ENCODE measurements at regions not wholly inside any gene's neighbourhood (a gene's known extent, or its start where the extent isn't known, plus 50 kb on each side); places are given as distances from the start of the nearest gene placed in this dataset.
A peak's percentile ranks its signal among the peaks of the same experiment; 100 is the strongest.
"Not testable (repeated sequence)": the region's sequence is repeated elsewhere in the genome, so short reads cannot be mapped to it uniquely, and the experiment has no call there.

DNA sequence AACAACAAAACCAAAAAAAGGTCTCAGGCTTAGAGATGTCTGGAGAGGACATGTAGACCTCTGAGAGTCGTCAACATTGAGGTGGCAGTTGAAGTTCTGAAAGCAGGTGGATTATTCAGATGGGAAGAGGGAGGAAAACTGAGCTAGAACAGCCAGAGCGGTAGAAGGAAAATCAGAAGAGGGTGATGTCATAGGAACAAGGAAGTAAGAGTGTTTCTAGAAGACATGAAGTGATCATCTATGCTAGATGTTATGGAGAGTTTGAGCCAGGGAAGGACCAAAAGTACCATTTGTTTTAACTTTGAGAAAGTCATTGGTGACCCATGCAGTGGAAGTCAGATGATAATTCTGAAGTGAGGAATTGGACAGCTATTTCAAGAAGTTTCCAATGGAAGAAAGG is 316.2 kb upstream of the RGS6 start:
- DNase-seq = no peak

DNA sequence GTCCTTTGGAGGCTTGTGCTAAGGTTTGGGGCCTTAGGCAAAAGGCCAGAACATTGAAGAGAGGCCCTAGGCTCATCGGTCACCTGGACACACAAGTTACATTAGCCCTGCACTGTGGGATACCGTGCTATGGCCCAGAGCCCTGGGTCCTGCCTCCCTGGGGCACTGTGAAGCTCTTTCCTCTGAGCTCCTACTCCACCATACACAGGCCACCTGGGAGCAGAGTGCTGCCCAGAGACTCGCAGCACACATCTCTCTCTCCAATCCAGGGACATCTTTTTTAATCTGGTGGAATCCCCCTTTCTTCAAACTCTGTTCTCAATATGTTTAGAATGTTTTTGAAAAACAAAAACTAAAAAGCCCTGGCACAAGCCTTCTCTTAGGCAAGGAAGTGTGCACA is 314.2 kb upstream of the RGS6 start:
- DNase-seq = no peak

DNA sequence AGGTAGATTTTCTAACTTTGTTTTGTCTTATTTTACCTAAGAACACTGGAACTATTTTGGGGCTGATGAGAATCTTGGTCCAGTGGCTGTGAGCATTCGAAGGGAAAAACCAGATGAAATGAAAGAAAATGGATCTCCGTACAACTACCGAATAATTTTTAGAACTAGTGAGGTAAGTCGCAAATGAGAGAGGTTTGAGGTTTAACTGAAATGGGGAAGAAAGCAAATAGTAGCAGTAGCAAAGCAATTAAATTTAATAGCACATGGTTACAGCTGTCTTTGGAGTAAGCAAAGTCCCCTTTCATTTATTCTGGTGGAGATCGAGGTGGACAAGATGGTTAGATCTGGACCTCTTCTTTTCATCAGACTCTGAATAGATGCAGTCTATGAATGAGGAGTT is 313.5 kb upstream of the RGS6 start:
- no peak for DNase-seq

DNA sequence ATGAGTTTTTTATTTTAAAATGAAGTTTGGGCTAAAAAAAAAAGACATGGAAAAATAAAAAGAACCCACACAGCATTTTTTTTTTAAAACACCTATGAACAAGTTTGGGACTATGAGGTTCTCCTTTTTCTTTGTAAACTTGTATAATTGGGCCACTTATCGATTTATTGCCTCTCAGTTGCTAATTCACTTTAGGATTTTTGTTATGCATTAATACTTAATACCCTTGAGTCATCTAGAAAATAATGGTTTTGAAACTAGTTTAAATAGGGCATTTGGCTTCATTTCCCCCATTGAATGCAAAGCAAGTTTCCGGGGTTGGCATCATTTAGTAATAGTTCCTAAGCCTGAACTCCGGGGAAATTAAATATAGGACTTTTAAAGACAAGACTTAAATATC is 312.8 kb upstream of the RGS6 start:
- DNase-seq = no peak

DNA sequence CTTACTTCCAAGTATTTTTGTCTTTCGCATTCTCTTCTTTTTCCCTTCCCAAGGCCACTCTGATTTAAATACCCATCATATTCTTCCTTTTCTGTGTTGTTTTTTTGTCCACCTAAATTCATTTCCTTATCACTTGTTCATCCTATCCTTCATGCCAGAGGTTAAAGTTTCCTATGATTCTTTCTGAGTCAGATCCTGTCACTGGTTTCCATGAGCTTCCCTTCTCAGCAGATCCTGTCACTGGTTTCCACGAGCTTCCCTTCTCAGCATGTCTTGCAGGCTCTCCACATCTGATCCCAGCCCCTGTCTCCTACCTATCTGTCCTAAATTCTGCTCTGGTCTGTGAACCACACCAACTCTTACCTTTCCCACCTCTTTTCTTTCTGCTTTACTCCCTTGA is 311.8 kb upstream of the RGS6 start:
- no peak for DNase-seq

DNA sequence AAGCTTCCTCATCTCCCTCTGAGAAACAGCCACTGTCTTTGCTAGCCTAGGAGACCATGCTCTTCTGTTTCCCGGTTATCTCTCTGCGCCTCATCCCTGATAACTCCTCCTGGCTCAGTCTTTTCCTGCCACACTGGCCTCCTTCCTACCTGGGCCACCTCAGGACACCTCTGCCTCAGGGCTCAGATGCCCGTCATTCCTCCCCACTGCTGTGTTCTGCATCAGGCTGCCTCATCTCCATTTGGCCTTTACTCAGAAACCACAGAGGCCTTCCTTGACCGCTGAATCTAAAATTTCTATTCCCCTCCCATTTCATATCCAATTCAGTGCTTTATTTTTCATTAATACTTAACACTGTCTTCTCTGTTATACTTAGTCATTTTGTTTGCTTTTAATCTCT is 311.0 kb upstream of the RGS6 start:
- DNase-seq = no peak

DNA sequence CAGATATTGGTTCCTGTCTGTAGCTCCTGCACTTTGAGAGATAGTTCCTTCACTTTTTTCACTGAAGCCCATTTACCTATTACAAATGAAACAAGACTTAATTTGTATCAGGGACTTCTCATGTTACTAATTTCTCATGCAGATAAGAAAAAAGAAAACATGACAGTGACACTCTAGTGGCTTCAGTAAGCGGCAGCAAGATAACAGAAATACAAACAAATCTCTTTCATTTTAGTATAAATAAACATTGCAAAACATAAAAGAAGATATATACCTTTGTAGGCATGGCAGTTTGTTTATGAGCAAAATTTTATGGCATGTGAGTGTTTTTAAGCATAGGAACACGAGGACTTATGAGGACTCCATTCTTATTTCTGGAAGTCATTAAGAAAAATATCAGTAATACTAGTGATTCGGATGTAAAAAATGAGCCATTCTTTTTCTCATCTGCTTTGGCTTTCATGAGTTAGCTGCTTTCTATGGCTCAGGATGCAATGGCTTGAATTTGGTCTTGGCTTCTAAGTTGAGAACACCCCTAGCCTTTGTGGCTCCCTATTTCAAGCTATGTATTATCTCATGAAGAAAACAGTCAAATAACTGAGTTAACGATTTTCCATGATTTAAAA is 310.1 kb upstream of the RGS6 start:
- no peak for DNase-seq

DNA sequence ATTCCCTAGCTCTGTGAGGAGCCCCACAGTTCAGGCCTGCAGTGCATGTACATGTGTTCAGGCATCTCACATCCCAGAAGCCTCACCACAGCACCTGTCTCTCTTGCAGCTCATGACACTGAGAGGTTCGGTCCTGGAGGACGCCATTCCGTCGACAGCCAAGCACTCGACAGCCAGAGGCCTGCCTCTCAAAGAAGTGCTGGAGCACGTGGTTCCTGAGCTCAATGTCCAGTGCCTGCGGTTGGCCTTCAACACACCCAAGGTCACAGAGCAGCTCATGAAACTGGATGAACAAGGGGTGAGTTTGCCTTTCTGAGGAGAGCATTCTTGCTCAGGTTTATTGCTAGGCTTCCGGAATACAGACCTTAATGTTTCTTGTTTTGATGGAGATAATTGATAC is 308.3 kb upstream of the RGS6 start:
- no peak for DNase-seq

DNA sequence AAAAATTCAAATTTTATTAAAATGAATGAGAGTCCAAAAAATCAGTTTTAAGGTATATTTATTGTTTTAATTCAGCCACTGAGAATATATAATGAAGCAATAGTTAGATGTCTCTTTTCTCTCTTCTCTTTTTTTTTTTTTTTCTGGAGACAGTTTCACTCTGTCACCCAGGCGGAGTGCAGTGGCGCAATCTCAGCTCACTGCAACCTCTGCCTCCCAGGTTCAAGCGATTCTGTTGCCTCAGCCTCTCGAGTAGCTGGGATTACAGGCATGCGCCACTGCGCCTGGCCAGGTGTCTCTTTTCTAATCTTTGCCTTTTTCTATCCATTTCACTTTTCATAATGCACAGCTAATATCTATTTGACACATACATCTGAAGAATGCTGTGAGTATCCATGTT is 307.1 kb upstream of the RGS6 start:
- DNase-seq = no peak

DNA sequence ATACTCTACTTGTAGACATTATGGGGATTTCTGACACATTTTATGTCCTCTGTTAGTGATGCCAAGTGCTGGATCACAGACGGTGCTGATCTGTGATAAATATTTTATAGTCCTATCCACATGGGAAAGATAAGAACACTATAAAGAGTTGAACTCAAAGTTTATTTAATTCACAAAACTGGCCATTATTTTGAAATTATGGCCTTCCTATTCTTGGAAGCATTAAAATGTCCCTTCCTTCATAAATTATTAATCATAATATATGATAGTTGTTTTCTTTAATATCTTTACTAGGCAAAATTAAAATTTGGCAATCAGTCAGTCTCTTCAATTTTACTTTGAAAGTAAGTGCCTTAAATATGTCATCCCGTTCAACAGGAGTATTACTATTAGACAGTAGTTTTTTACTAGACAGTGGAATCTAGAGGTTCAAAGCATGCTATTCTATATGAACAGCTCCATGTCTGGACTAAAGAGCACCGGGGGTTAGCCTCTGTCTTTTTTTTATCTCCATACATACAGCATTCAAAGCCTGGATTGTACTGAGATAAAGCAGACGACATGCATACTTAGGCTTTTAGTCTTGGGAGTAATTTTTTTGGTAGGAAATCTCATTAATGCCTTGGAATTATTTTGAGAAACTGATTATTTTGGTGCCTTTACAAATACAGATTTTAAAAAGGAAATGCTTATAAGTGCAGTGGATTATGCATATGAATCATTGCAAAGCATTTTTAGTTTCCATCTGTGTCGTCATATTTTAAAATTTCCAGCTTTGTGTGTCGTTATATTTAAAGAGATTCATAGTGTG is 306.1 kb upstream of the RGS6 start:
- no peak for DNase-seq

DNA sequence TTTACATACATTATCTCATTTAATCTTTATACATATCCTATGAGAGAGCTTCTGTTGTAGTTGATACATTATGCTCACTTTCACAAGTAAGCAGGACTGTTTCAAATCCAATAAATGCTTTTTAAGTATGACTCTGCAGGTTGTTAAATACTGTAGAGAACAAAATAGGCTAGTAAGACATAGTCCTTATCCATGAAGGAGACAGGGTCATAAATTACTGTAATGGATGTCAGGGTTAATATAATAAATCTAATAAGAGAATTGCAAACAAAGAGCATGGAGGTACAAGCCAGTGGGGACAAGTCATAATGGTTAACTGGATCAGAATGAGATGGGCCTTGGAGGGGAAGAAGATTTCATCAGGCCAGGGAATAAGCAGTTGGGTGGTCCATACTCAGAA is 303.8 kb upstream of the RGS6 start:
- DNase-seq = no peak

DNA sequence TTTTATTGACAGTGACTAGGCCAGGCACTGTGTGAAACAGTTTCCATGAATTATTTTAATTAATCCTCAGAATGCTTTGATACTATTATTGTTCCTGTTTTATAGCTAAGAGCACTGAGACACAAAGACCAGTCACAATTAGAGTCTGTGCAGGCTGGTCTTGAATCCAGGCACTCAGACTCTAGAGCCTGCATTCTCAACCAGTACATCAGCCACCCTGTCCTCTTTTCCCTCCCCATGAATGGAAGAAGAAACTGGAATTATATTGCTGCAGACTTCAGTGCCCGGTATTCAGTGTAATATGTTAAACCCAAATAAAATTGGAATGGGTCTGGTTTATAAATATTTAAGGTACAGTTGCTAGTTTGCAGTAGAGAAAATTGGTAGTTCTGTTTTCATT is 303.0 kb upstream of the RGS6 start:
- DNase-seq = no peak

DNA sequence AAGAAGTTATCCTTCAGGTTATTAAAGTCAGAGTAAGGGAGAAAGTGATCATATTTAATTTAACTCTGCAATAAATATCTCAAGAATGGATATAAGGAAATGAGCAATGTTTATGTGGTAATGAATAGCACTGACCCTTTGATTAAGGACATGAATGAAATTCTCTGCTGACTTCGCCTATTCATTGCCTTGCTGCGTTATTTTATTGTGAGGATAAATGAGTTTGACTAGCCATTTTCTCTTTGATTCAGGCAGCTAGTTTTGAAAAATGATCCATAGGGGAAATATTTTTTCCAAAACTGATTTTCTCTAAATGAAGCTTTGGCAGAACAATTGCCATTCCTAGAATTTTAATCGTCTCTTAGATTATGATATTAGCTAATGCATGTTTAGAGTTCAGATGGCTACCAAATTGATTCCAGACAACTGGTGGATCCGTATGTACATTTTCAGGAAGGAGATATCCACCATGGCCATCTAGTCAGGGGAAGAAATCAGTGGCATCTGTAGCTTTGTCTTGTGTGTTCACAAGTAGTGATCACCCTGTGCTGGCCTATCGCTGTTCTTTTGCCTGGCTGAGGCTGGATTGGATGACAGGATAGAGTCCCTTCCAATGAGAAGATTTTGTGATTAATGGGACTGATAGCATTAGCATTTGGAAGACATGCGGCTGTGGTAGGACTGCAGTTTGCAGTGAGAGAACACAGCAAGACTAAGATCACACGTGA is 302.3 kb upstream of the RGS6 start:
- no peak for DNase-seq

DNA sequence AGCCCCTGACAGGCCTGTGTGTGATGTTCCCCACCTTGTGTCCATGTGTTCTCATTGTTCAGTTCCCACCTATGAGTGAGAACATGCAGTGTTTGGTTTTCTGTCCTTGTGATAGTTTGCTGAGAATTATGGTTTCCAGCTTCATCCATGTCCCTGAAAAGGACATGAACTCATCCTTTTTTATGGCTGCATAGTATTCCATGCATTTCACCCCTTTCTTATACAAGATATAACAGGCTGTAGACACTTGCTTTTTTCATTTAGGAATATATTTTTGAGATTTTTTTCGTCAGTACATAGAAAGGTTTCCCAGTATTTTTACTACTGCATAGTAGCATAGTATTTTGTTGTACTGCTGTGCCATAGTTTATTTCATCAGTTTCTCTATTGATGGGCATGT is 301.2 kb upstream of the RGS6 start:
- DNase-seq = not testable (repeated sequence)

DNA sequence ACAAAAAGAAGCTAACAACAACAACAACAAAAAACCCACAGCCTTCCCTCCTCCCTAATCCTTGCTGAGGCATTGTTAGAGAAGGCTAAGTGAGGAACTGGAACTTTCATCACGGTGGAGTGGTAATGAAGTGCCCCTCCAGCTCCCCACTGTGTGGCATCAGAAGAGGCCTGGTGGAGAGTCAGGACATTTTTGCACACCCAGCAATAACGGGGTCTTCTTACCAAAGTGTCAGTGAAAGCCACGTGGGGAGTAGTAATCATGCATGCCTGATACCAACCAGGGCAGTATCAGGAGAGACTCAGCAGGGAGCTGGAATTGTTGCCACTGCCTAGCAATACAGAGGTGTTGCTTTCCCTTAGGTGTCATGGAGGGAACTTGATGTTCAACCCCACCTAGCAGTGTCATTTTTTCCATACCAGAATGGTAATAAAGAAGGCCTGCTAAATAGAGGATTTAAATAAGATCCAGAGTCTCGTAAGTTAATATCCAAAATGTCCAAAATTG is 299.7 kb upstream of the RGS6 start:
- no peak for DNase-seq

DNA sequence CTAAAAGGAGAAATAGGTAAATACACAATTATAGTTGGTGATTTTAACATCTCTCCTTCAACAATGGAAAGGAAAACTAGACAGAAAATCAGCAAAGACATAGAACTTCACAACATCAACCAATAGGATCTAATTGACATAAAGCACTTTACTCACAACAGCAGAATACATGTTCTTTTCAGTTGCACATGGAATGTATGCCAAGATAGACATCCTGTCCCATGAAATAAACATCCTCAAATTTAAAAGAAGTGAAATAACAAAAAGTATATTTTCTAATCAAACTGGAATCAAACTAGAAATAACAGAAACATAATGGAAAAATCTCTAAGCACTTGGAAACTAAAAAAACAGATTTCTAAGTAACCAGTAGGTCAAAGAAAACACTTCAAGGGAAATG is 296.2 kb upstream of the RGS6 start:
- DNase-seq = no peak

DNA sequence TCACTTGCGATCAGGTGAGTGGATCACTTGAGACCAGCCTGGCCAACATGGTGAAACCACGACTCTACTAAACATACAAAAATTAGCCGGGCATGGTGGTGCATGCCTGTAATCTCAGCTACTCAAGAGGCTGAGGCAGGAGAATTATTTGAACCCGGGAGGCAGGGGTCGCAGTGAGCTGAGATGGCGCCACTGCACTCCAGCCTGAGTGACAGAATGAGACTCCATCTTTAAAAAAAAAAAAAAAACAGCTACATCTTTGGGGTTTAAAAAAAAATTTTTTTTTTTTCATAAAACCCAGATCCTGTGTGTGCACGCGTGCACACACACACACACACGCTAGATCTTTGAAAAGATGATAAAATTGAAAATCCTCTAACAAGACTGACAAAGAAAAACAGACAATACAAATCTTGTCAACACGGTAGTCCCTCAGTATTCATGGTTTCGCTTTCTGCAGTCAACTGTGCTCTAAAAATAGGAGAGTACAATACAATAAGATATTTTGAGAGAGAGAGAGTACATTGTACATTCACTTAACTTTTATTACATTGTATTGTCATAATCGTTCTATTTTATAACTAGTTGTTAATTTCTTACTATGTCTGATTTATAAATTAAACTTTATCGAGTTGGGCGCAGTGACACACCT is 295.3 kb upstream of the RGS6 start:
- DNase-seq = no peak

DNA sequence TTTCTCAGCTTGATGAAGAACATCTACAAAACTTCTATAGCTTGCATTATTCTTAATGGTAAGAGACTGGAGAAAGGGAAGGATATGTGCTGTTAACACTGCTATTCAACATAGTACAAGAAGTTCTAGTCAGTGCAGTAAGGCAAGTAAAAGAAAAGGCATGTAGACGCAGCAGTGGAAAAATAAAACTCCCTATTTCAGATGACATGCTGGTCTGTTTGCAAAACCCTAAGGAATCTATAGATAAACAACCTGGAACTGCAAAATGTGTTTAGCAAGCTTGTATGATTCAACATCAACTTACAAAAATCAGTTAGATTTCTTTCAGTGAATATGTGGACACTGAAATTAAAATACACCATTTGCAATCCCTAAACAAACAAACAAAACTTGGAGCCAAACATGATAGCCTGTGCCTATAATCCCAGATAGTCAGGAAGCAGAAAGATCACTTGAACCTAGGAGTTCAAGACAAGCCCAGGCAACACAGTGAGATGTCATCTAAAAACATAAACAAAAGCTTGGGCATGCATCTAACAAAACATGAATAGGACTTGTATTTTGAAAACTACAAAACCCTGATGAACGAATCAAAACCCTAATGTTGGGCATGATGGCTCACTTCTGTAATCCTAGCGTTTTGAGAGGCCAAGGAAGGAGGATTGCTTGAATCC is 293.6 kb upstream of the RGS6 start:
- DNase-seq = no peak

DNA sequence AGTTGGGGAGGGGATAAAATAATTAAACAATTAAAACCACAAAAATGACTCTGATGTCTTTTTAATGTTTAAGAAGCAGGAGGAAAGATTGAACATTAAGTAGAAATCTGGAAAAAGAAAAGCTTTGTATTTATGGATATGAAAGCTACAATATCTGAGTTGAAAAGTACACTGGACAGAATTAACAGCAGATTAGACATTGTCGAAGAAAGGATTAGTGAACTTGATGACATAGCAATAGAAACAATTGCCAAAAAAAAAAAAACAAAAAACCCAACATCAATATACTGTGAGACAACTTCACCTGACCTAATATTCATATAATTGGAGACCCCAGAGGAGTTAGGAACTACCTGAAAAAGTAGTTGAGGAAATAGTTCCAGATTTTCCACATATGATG is 289.5 kb upstream of the RGS6 start:
- DNase-seq = no peak

DNA sequence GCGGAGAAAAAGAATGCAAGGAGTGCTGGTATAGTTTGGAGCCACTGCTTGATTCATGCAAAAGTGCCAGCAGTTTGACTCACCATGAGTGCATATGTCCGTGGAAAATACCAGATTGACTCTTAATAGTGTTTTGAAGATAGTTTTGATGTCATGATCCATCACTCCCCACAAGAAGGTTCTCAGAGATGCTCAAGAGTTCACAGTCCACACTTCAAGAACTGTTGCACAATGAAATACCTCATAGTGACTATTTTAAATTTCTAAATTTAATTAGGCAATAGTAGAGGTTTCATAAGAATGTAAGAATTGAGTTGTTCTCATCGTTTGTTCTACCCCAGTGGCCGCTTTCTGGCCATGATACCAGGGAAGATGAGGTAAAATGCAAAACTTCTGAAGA is 286.6 kb upstream of the RGS6 start:
- no peak for DNase-seq

DNA sequence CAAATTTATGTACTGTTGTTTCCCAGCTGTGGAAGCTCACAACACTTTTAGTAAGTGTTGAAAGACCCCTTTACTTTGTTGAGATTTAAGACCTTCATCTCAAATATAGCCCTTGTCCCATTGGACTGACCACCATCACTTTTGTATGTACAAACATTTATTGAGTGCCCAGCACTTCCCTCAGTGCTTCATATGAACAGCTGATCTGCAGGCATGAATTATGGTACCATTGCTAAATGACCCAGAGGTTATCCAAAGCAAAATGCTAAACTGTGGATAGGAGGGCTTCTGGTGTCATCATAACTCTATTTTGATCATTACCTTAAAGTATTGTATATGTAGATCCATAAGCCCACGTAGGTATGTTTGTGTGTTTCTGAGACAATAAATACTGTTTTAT is 285.7 kb upstream of the RGS6 start:
- DNase-seq = no peak

DNA sequence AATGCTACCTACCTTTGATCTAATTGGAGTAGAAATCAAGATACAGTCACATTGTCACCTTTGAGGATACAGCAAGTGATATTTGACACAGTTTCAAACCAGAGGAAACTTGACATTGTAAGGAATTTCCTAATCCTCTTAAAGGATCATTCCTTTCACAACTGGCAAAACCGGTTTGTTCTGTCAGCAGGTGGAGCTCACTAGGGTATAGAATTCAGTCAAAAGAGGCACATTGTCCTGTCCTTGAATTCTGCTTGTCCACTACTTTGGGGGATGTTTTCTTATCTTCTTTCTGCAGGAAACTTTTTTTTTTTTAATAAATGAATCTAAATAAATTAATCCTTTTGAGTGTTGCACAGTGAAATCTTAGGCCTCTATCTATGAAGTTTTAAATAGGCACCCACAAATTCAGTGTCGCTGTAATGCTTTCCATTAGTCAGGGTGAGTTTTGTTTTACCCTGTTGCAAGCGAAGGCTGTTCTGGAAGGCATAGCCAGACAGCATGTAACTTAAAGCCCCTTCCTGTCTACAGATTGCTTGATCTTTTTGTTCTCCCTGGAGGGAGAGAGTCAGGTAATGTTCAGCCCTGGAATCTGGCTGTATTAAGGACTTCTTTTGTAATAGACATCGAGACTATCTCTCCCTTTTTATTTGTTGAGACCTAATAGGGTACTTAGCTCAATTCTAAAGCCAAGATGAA is 285.0 kb upstream of the RGS6 start:
- peak; percentile 13 to 83 for DNase-seq
